GM12873 (cell line): ENCODE measurements at regions not wholly inside any gene's neighbourhood (a gene's known extent, or its start where the extent isn't known, plus 50 kb on each side); places are given as distances from the start of the nearest gene placed in this dataset.

ENCODE experiments used
- TF ChIP-seq, protein P1 (sequence below): IDR thresholded peaks from 2 replicates; pipeline ENCODE4 v1.5.1; 2012; ENCODE audit warnings: low read depth, mild to moderate bottlenecking, moderate library complexity, low read length, control low read depth; ENCODE audit not compliant: insufficient read depth; ENCODE audit errors: missing control alignments

DNA sequence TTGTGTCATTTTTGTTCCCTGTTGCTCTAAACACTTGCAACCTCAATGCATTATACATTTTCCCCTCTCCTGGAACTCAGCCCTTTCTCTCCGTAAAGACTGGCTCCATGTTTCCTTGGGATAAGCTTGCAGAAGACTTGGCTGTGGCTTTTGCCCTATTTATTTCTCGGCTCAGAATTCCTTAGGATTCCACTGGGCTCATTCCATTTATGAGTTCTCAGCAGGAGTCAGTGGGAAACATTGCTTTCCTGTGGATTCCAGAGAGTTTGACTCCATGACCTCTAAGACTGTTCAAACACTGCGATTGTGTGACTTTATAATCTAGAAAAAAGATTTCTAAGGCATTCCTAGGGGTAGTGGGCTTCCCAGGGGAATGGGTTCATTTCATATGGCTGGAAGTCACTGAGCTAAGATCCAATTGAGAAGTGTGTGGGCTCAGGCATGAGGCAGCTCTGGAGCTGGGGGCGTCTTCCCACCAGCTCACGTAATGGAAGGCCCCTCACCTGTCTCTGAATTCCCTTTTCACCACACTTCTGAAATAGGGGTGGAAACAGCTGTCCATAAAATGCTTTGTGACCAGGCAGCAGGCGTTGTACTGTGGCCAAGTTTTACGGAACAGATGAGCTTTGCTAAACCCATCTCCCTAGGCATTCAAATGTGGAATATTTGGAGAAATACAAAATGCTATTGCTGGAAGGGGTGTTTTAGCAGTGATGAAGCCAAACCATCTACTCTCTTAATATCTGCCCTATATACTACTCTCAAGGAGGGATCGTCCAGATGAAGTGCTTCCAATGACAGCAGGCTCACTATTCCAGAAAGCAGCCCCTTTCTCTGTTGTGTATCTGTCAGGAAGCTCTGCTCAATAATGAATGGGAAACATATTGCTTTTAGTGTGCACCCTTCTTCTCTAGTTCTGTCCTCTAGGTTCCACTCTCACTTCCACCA lies 91.8 kb upstream of the BCL6 start:
- TF ChIP-seq, protein P1, sequence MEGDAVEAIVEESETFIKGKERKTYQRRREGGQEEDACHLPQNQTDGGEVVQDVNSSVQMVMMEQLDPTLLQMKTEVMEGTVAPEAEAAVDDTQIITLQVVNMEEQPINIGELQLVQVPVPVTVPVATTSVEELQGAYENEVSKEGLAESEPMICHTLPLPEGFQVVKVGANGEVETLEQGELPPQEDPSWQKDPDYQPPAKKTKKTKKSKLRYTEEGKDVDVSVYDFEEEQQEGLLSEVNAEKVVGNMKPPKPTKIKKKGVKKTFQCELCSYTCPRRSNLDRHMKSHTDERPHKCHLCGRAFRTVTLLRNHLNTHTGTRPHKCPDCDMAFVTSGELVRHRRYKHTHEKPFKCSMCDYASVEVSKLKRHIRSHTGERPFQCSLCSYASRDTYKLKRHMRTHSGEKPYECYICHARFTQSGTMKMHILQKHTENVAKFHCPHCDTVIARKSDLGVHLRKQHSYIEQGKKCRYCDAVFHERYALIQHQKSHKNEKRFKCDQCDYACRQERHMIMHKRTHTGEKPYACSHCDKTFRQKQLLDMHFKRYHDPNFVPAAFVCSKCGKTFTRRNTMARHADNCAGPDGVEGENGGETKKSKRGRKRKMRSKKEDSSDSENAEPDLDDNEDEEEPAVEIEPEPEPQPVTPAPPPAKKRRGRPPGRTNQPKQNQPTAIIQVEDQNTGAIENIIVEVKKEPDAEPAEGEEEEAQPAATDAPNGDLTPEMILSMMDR = no peak

DNA sequence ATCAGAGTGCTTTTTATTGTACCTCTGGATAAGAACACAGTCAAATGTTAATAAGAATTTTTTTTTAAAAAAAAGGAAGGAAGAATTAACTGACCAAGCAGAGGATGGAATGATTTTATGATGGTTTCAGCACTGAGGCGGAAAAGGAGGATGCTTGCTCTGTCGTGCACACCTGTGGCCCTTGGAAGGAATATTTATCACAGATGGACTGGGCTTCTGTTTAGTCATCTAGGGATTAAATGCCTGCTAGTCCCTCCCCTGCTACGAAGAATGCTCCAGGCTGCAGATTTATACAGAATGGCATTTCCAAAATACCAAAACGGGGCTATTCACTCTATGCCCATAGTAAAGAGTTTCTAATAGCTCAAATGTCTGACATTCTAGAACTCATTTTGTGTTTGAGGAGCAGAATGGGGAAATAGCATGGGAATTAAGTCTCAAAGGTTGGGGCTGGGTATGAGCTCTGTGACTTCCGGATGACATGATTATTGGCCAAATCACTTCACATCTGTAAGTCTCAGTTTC lies 92.8 kb upstream of the BCL6 start:
- TF ChIP-seq, protein P1 = no peak

- TF ChIP-seq, protein P1 = no peak
Observed at GRCh38 chr3:187839422-187839821, 94.2 kb upstream of the BCL6 start.

DNA sequence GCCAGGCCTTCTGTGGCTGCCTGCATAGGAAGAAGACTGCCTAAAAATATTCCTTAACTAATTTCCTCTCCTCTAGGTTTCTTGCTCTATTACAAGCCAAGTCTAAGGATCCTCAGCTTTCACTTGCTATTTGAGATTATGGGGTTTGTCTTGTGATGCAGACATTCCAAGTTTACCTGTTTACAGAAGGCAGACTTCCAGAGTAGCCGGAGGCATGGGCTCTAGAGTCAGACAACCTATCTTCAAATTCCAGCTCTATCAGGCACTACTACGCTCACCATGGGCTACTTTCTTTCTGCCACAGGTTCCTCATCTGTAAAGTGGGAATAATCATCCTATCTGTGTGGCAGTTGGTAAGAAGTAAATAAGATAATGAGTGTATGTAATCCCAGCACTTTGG lies 95.6 kb upstream of the BCL6 start:
- TF ChIP-seq, protein P1 = no peak

GRCh38 chr3:187841560-187841959 lies 96.3 kb upstream of the BCL6 start:
- TF ChIP-seq, protein P1 = no peak

- TF ChIP-seq, protein P1 = no peak
Observed at GRCh38 chr3:187843654-187844053, 98.4 kb upstream of the BCL6 start.

GRCh38 chr3:187844708-187845107 lies 99.4 kb upstream of the BCL6 start:
- TF ChIP-seq, protein P1 = no peak
